Testis (tissue), 2 donors: ENCODE measurements at regions not wholly inside any gene's neighbourhood (a gene's known extent, or its start where the extent isn't known, plus 50 kb on each side); places are given as distances from the start of the nearest gene placed in this dataset.

ENCODE experiments used
- CTCF ChIP-seq, 3 experiments: fragments of 450-650 bp in 2 of 3; fragments of 200-600 bp in 1 of 3; sonication (generic) in 1 of 3; IDR thresholded peaks; one replicate each; pipeline ENCODE4 v1.5.1; 2016 to 2019; ENCODE audit warnings: antibody characterized with exemption in 3 of 3, mild to moderate bottlenecking in 2 of 3, moderate library complexity in 1 of 3
- POLR2A ChIP-seq: fragments of 450-650 bp; IDR thresholded peaks from one replicate; pipeline ENCODE4 v1.6.1; 2017; ENCODE audit warnings: antibody characterized with exemption, mild to moderate bottlenecking, moderate library complexity

- TF ChIP-seq CTCF (IDR thresholded peaks at IDR 0.05) (no peak), POLR2A (no peak)
These were observed 247.4 kb downstream of the RHOU start for GRCh38 chr1:228982637-228983036.
